22Rv1 (cell line): ENCODE measurements at regions not wholly inside any gene's neighbourhood (a gene's known extent, or its start where the extent isn't known, plus 50 kb on each side); places are given as distances from the start of the nearest gene placed in this dataset.

Experiments
- H3K27ac ChIP-seq: fragments of 450-650 bp; 2 replicates; pipeline ENCODE4 v1.5.1; 2017
- ZFX ChIP-seq: fragments of 450-650 bp; IDR thresholded peaks from 2 replicates; pipeline ENCODE4 v1.6.1; 2017; ENCODE audit warnings: antibody characterized with exemption, borderline replicate concordance
- TF ChIP-seq, protein P1 (sequence below): fragments of 450-650 bp; IDR thresholded peaks from 2 replicates; pipeline ENCODE4 v1.5.1; 2017; ENCODE audit warnings: mild to moderate bottlenecking

DNA sequence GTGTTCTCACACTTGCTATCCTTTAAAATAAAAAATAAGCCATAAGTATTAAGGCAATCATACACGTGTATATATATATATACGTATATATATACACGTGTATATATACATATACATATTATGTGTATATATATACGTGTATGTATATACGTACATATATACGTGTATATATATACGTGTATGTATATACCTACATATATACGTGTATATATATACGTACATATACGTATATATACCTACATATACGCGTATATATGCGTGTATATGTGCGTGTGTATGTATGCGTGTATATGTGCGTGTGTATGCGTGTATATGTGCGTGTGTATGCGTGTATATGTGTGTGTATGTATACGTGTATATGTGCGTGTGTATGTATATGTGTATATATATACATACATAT, 477.3 kb upstream of the ARRDC4 start:
- H3K27ac ChIP-seq: no peak overlapping the region
- TF ChIP-seq, protein P1, sequence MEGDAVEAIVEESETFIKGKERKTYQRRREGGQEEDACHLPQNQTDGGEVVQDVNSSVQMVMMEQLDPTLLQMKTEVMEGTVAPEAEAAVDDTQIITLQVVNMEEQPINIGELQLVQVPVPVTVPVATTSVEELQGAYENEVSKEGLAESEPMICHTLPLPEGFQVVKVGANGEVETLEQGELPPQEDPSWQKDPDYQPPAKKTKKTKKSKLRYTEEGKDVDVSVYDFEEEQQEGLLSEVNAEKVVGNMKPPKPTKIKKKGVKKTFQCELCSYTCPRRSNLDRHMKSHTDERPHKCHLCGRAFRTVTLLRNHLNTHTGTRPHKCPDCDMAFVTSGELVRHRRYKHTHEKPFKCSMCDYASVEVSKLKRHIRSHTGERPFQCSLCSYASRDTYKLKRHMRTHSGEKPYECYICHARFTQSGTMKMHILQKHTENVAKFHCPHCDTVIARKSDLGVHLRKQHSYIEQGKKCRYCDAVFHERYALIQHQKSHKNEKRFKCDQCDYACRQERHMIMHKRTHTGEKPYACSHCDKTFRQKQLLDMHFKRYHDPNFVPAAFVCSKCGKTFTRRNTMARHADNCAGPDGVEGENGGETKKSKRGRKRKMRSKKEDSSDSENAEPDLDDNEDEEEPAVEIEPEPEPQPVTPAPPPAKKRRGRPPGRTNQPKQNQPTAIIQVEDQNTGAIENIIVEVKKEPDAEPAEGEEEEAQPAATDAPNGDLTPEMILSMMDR: no peak
- no peak for TF ChIP-seq ZFX

DNA sequence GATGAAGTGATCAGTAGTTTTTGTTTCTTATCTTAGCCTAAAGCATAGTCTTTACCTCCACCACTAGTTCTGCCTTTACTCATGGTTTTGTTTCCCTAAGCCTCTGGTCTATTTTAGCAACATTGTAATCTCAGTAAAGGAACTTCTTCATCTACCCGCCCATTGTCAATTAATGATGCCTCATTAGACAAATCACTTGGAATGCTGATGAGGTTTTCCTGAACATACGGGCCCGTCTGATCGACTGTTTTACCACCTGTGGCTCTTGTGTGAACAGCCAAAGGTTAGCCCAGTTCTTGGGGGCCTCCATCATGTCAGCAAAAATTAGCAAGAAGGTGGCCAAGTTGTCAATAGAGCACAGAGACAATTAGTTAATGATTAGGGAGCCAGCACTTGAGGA, 470.1 kb upstream of the ARRDC4 start:
- TF ChIP-seq, protein P1: no peak
- TF ChIP-seq ZFX: no peak
- H3K27ac ChIP-seq: no peak overlapping the region

DNA sequence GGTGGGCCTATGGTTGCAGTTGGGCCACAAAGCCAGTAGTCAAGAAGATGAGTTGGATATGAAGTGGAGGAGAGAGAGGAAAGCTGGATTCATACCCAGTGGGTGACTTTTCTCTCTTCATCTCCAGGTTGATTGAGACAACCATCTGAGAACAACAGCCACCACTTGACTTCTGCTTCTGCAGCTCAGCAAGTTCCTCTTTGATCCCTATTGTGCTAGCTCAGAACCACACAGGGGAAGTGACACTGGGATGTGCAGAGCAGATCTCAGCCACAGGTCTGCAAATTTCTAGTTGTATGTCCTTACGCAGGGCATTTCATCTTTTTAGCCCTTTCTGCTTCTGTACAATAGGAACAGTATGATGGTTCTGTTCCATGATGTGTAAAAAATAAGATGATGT, 459.2 kb upstream of the ARRDC4 start:
- H3K27ac ChIP-seq: no peak overlapping the region
- no peak for TF ChIP-seq ZFX
- TF ChIP-seq, protein P1: no peak

DNA sequence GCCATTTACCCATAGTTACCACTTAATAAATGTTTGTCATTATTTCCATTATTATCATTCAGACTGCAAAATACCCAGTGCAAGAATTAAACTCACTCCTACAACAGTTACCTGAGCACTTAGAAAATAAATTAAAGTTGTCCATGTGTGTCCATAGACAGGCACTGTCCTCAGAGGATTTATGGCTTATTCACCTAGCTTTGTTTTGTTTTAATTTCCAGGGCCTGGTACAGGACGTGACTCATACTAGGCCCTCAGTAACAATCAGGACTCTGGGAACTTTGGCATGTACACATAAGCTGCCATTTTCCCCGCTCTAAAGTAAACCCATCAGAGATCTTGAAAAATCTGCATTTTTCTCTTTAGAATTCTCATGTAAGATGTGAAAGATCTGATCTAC, 458.5 kb upstream of the ARRDC4 start:
- no peak for TF ChIP-seq ZFX
- TF ChIP-seq, protein P1: no peak
- H3K27ac ChIP-seq: no peak overlapping the region

DNA sequence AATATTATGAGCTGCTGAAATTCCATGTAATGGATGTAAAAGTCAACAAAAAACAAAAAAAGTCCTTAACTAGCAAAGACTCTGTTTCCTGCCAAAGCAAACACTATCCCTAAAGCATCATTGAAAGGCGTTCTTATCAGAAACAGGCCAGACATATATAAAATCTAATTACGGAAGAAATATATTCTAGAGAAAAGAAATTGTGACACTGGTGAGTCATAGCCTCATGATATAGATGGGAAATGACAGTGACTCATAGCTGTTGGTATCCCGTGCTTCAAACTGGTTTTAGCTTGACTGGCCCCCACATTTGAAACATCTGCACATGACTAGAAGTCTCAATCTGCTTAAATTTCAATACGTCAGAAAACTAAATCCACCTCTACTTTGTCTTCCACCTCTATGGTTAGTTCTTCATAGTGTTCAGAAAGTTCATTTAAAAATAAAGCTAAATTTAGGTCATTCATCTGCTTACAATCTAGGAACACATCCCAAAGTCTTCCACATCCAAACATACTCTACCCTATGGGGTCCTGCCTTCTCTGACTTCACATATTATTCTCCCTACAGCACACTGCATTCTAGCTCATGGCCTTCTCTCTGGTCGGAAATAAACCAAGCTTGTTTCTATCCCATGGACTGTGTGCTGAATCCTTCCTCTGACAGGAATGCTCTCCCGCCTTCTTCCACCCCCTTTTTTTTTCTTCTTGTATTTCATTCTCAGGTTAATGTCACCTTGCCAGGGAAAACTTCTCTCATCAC, 456.3 kb upstream of the ARRDC4 start:
- no peak overlapping the region for H3K27ac ChIP-seq

DNA sequence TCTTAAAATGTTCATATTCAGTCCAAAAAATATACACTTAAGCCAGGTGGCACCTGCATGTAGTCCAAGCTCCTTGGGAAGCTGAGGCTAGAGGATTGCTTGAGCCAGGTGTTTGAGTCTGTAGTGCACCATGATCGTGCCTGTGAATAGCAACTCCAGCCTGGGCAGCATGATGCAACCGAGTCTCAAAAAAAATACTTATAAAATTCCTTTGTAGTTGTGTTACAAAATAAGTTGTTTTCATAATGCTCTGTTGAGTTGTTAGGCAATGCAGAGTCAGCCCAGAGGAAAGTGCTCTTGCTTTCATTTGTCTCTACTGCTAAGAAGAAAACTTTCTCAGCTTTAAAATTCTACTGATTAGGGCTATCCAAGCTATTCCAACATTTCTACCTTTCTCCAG, 442.8 kb upstream of the ARRDC4 start:
- TF ChIP-seq ZFX: no peak
- TF ChIP-seq, protein P1: no peak
- no peak overlapping the region for H3K27ac ChIP-seq

More for the DNA sequence above, 456.3 kb upstream of the ARRDC4 start:
- TF ChIP-seq, protein P1: no peak
- TF ChIP-seq ZFX: no peak

DNA sequence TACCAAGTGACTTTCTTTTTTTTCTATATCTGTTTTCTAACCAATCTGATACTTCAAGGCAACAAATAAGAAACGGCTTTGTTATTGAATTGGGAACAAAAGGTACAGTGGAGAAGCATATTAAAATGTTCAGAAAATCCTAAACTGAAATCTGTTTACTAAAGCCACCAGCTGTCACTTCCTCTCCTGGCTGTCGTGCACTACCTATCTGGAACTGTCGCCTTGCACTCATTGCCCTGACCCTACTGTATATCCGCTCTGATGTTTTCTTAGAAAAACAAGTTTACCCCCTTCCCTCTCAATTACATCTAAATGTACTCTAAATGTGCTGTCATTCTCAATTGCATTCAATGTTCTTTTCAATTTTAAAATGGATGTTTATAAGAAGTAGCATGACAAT, 439.8 kb upstream of the ARRDC4 start:
- no peak for TF ChIP-seq ZFX
- TF ChIP-seq, protein P1: no peak

More for the DNA sequence above, 439.8 kb upstream of the ARRDC4 start:
- H3K27ac ChIP-seq: no peak overlapping the region
